Right ventricle myocardium superior (tissue), 1 donor: ENCODE measurements at regions not wholly inside any gene's neighbourhood (a gene's known extent, or its start where the extent isn't known, plus 50 kb on each side); places are given as distances from the start of the nearest gene placed in this dataset.

Source experiments
- ATAC-seq: fragments of 200-7000 bp; cut with Tn5 transposase; one replicate; pipeline ENCODE4 v1.9.1; 2020; ENCODE audit warnings: mild to moderate bottlenecking; ENCODE audit not compliant: poor library complexity
- DNase-seq: peaks from one replicate; pipeline ENCODE4 v3.0.0-alpha.2; 2020
- intact Hi-C: fragments of 100-400 bp; cut with DNase I; formaldehyde crosslinking; loops from one replicate; pipeline ENCODE4 v1.11.2; 2022
- donor health status: DM: no; HTN: yes; CAD: no; lungs with severe emphysema.

GRCh38 chr7:50185208-50185607 lies 92.2 kb upstream of the ZPBP start:
- peak; percentile 49 for ATAC-seq
- peak; percentile 59 for DNase-seq

GRCh38 chr7:50184271-50184990 lies 91.4 kb upstream of the ZPBP start:
- intact Hi-C loops, result no loop called here
- DNase-seq (no peak), ATAC-seq (no peak)

More at GRCh38 chr7:50185208-50185607, 92.2 kb upstream of the ZPBP start:
- intact Hi-C loops, result no loop called here

GRCh38 chr7:50182759-50183158 lies 89.7 kb upstream of the ZPBP start:
- intact Hi-C loops, result no loop called here
- peak; percentile 67 for ATAC-seq
- DNase-seq, result peak; percentile 56

- ATAC-seq (no peak), DNase-seq (no peak)
- intact Hi-C loops, result no loop called here
Observed at GRCh38 chr7:50181081-50181480, 88.0 kb upstream of the ZPBP start.

DNA sequence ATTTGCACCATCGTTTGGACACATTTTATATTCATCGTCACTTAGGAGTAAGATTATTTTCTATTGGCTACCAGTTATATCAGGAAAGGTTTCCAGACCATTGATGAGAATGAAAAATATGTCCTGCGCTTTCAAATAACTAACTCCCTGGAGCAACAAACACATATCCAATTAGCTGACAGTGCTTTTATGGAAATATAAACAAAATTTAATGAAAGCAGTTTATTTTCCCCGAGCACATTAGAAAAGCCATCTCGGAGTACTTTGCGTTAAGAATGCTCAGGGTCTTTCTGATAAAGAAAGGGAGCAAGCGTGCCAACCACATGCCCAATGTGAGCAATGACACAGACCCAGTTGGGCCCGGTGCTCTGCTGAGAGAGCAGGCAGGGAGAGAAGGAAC lies 85.1 kb upstream of the ZPBP start:
- ATAC-seq (no peak), DNase-seq (no peak)
- intact Hi-C loops, result no loop called here

DNA sequence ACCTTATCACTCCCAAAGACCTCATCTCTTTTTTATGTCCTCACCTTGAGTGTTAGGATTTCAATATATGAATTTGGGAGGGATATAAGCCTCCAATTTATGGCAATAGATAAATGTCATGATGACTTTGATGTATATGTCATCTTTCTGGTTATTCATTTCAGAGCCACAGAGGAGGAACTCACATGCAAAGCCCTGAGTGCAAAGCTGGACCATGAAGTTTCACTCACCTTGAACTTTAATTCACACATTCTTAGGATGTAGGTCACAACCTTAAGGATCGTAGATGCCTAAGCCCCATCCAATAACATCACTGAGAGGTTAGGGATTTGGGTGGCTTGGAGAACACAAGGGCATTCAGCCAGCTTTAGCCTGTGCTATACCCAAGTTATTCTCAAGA lies 81.9 kb upstream of the ZPBP start:
- ATAC-seq, result no peak
- intact Hi-C loops, result no loop called here
- DNase-seq, result no peak

DNA sequence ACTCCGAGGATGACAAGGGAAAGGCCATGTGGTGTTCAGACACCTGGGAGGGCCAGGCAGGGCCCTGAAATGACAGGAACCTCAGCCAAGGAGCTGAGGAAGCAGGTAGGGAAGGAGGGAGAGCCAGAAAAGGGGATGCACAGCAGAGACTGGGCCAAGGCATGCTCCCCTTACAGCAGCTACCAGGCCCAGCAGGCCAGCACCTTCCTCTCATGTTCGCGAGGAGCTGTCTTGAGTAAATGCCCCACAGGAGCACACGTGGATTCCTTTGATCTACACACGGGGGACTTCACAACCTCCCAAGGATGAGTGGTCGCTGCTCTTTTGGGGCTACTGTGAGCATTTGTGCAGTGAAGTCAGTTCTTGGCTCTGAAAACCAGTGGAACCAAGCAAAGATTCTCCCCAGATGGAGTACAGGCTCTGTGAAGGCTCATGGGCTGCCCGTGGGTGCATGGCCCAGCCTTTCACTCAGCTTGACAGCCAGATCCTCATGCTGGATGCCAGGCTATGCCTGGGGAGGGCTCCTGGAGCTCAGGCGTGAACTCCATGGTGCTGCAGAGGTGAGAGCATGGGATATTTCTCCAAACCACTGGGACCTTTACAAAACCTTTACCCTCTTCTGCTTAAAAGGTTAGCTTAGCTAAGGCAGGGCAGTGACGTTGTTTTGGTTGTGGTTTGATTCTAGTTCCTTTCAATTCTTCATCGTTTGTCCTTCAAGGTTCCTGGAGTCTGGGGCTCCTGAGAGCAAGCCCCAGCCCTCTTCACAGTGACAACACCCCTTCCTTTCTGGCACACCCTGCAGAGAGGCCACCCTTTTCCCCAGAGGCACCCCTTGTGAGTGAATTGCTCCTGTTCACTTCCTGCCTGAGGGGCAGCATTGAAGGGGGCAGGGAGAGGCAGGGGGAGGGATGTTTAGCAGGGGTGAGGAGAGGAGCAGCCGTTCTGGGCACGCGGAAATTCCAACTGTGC lies 74.2 kb upstream of the ZPBP start:
- no peak for ATAC-seq
- intact Hi-C loops, result no loop called here
- DNase-seq, result no peak

- intact Hi-C loops, result no loop called here
- DNase-seq (no peak), ATAC-seq (no peak)
Observed at GRCh38 chr7:50164559-50165170, 71.6 kb upstream of the ZPBP start.

GRCh38 chr7:50160206-50160605 lies 67.2 kb upstream of the ZPBP start:
- ATAC-seq (no peak), DNase-seq (no peak)
- intact Hi-C loops, result no loop called here

- intact Hi-C loops, result no loop called here
- no peak for DNase-seq
- no peak for ATAC-seq
Observed at GRCh38 chr7:50159154-50159553, 66.1 kb upstream of the ZPBP start.

DNA sequence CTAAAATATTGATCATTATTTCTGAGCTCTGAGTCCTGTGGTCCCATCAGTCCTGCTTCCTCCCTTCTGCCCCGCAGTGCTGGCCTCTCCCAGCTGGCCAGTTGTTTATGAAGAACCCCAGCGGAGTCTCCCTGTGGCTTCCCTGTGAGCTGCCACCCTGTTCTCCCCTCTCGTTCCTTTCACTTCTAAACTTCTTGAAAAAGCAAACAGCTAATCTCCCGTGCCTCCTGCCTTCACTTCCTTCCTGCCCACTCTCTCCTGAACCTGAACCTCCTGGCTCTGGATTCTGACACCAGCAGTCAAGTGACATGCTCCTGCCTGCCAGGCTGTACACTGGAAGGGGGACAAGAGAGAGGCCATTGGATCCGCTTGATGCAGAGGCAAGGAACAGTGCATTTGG lies 63.7 kb upstream of the ZPBP start:
- DNase-seq (no peak), ATAC-seq (no peak)
- intact Hi-C loops, result no loop called here

GRCh38 chr7:50156163-50156562 lies 63.1 kb upstream of the ZPBP start:
- intact Hi-C loops, result no loop called here
- ATAC-seq, result no peak
- DNase-seq, result no peak

- DNase-seq (no peak), ATAC-seq (no peak)
- intact Hi-C loops, result no loop called here
Observed at GRCh38 chr7:50155755-50156154, 62.7 kb upstream of the ZPBP start.

- DNase-seq (no peak), ATAC-seq (no peak)
Observed at GRCh38 chr7:50153995-50154394, 60.9 kb upstream of the ZPBP start.

GRCh38 chr7:50153148-50153547 lies 60.1 kb upstream of the ZPBP start:
- DNase-seq (no peak), ATAC-seq (no peak)
- intact Hi-C loops, result no loop called here

More at GRCh38 chr7:50153995-50154394, 60.9 kb upstream of the ZPBP start:
- intact Hi-C loops, result no loop called here

DNA sequence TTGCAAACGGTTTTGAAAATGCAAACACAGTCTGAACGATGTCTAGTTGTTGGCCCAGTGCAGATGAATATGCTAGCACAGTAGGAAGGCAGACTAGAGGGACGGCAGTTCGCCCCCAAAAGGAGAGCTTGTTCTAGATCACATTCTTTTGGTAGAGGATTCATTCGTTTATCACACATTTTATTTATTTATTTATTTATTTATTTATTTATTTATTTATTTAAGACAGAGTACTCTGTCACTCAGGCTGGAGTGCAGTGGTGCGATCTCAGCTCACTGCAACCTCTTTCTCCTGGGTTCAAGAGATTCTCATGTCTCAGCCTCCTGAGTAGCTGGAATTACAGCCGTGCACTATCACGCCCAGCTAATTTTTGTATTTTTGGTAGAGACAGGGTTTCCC lies 59.4 kb upstream of the ZPBP start:
- intact Hi-C loops, result no loop called here
- DNase-seq (no peak), ATAC-seq (no peak)

- intact Hi-C loops, result no loop called here
- no peak for DNase-seq
- ATAC-seq, result no peak
Observed at GRCh38 chr7:50151661-50152060, 58.6 kb upstream of the ZPBP start.

DNA sequence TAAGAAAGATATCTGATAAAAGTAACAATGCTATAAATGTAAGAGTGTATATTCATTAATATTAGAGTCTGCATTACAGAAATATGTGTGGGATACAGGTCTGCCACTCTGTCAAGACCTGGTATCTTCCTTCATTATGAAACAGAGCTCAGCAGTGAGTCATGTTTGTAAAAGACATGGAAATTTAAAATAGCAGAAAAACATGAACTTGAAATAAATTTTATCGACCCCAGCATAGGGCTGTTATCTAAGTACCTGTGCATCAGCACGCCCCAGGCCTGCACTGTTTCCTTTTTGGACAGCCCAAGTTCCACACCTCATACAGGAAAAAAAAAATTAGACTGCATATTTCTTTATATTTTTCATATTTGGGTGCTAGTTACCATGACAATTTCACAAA lies 58.0 kb upstream of the ZPBP start:
- intact Hi-C loops, result no loop called here
- ATAC-seq, result no peak

DNA sequence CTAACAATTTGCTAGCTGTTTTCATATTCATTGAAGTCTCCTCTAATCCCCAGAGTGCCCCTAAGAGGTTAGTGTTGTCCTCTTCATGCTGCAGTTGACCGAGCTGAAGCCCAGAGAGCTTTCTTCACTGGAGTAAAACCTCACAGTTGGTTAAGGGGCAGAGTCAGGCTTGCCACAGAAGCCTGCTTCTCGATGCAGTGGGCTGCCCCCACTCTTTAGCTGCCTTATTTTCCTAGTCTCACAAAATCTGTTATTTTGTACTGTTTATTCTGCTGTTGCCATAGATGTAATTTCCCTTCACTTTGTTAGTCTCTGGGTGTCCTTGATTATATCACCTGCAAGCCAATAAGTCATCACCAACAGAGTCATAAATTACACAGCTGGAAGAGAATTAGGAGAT lies 56.3 kb upstream of the ZPBP start:
- intact Hi-C loops, result no loop called here
- ATAC-seq (no peak), DNase-seq (no peak)

More for the DNA sequence above, 58.0 kb upstream of the ZPBP start:
- DNase-seq, result no peak
